ENCODE measurements at regions not wholly inside any gene's neighbourhood (a gene's known extent, or its start where the extent isn't known, plus 50 kb on each side); places are given as distances from the start of the nearest gene placed in this dataset.

DNA sequence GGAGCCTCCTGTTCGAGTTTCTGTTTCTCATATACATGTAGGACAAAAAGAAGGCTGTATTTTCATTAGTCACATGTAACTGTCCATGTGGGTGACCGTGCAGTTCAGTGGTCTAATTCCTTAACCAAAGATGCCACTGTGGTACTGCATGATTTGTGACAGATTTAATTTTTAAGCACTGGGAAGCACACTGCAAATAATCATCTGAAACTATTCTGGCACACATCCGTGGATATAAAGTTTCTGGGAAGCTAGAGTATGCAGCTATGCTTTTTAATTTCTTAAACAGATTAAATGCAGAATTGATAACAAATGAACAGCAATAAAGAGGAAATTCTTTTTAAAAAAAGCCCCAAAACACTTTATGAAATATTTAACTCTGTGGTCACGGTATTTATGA, 254.8 kb downstream of the LMO4 start:
- Histone ChIP-seq H3K9me3 (ENCODE audit: low read depth, low read length) (no peaks in the 10 kb centered on the region), H4K20me1 (ENCODE audit: insufficient read depth, low read length) (no peaks in the 10 kb centered on the region), H3K4me3 (ENCODE audit: insufficient read depth, low read length) (no peak overlapping the region), H3K4me2 (ENCODE audit: insufficient read depth, low read length) (no peak overlapping the region), H3K27me3 (ENCODE audit: insufficient read depth, low read length) (no peaks in the 10 kb centered on the region), H3K79me2 (ENCODE audit: insufficient read depth, low read length) (no peaks in the 10 kb centered on the region), H3K36me3 (ENCODE audit: insufficient read depth, low read length) (no peaks in the 10 kb centered on the region), H3K4me1 (ENCODE audit: insufficient read depth, low read length) (no peaks in the 10 kb centered on the region), H2AFZ (ENCODE audit: low read length) (no peak overlapping the region), H3K27ac (ENCODE audit: low read depth, low read length) (no peak overlapping the region)
- TF ChIP-seq CTCF (IDR thresholded peaks at IDR 0.05; ENCODE audit: extremely low read depth, low read depth, low read length), result no peak
- no peak for DNase-seq (ENCODE audit: insufficient read length, low spot score, missing footprints)

- H3K9me3 ChIP-seq (ENCODE audit: low read depth, low read length), result no peaks in the 10 kb centered on the region
- no peaks in the 10 kb centered on the region for H3K79me2 ChIP-seq (ENCODE audit: insufficient read depth, low read length)
- H3K36me3 ChIP-seq (ENCODE audit: insufficient read depth, low read length), result no peaks in the 10 kb centered on the region
- H3K4me3 ChIP-seq (ENCODE audit: insufficient read depth, low read length), result no peak overlapping the region
- no peak overlapping the region for H2AFZ ChIP-seq (ENCODE audit: low read length)
- H3K4me2 ChIP-seq (ENCODE audit: insufficient read depth, low read length), result no peak overlapping the region
- no peaks in the 10 kb centered on the region for H4K20me1 ChIP-seq (ENCODE audit: insufficient read depth, low read length)
- no peak for TF ChIP-seq CTCF (IDR thresholded peaks at IDR 0.05; ENCODE audit: extremely low read depth, low read depth, low read length)
- no peak overlapping the region for H3K27ac ChIP-seq (ENCODE audit: low read depth, low read length)
- DNase-seq (ENCODE audit: insufficient read length, low spot score, missing footprints), result no peak
- H3K4me1 ChIP-seq (ENCODE audit: insufficient read depth, low read length), result no peaks in the 10 kb centered on the region
- H3K27me3 ChIP-seq (ENCODE audit: insufficient read depth, low read length), result no peaks in the 10 kb centered on the region
These were observed 255.9 kb downstream of the LMO4 start for GRCh38 chr1:87584586-87584985.

DNA sequence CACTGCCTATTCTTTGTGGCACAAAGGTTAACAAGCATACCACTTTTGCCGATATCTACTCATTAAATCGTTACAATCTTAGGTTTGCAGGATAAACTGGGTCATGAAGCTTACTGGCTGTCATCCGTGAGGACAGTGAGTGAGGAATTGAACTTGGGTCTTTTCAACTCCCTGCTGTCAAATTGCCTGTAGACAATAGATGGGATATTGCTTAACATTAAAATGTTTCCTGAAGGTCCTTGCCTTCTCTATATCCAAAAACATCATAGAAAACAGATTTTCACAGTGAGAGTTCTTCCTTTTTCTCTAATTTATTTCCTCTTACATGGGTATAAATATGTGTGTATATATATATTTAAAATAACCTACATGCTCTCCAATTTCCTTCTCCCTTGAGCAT, 257.8 kb downstream of the LMO4 start:
- Histone ChIP-seq H4K20me1 (ENCODE audit: insufficient read depth, low read length) (no peaks in the 10 kb centered on the region), H3K4me3 (ENCODE audit: insufficient read depth, low read length) (no peak overlapping the region), H3K4me2 (ENCODE audit: insufficient read depth, low read length) (no peak overlapping the region), H3K79me2 (ENCODE audit: insufficient read depth, low read length) (no peaks in the 10 kb centered on the region), H3K27me3 (ENCODE audit: insufficient read depth, low read length) (no peaks in the 10 kb centered on the region), H3K4me1 (ENCODE audit: insufficient read depth, low read length) (no peaks in the 10 kb centered on the region), H3K9me3 (ENCODE audit: low read depth, low read length) (no peaks in the 10 kb centered on the region), H2AFZ (ENCODE audit: low read length) (no peak overlapping the region), H3K27ac (ENCODE audit: low read depth, low read length) (no peak overlapping the region), H3K36me3 (ENCODE audit: insufficient read depth, low read length) (no peaks in the 10 kb centered on the region)
- TF ChIP-seq CTCF (IDR thresholded peaks at IDR 0.05; ENCODE audit: extremely low read depth, low read depth, low read length), result no peak
- DNase-seq (ENCODE audit: insufficient read length, low spot score, missing footprints), result no peak

- H3K27me3 ChIP-seq (ENCODE audit: insufficient read depth, low read length), result no peaks in the 10 kb centered on the region
- H4K20me1 ChIP-seq (ENCODE audit: insufficient read depth, low read length), result no peaks in the 10 kb centered on the region
- no peaks in the 10 kb centered on the region for H3K4me1 ChIP-seq (ENCODE audit: insufficient read depth, low read length)
- H3K4me3 ChIP-seq (ENCODE audit: insufficient read depth, low read length), result no peak overlapping the region
- DNase-seq (ENCODE audit: insufficient read length, low spot score, missing footprints), result no peak
- H3K27ac ChIP-seq (ENCODE audit: low read depth, low read length), result no peak overlapping the region
- no peak overlapping the region for H3K4me2 ChIP-seq (ENCODE audit: insufficient read depth, low read length)
- H2AFZ ChIP-seq (ENCODE audit: low read length), result no peak overlapping the region
- H3K79me2 ChIP-seq (ENCODE audit: insufficient read depth, low read length), result no peaks in the 10 kb centered on the region
- H3K36me3 ChIP-seq (ENCODE audit: insufficient read depth, low read length), result no peaks in the 10 kb centered on the region
- H3K9me3 ChIP-seq (ENCODE audit: low read depth, low read length), result no peaks in the 10 kb centered on the region
- TF ChIP-seq CTCF (IDR thresholded peaks at IDR 0.05; ENCODE audit: extremely low read depth, low read depth, low read length), result no peak
These were observed 259.8 kb downstream of the LMO4 start for GRCh38 chr1:87588495-87588894.

All from osteoblast (primary cell).